ENCODE measurements at regions not wholly inside any gene's neighbourhood (a gene's known extent, or its start where the extent isn't known, plus 50 kb on each side); places are given as distances from the start of the nearest gene placed in this dataset.

DNA sequence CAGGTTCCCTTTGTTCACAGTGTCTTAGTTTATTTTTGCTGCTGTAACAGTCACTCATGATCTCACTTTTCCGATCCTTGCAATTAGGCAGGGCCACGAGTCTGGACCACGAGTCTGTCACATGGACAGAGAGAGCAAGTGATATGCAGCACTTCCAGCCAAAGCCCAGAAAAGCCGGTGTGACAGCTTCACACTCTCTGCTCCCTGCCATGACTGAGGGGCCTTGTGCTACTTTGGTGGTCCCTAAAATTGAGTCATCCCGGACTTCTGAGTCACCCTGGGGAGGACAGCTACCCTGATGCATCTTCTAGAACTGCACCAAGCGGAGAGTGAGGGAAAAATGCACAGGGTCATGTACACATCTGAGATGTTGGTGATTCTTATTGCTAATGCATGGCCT lies 179.6 kb downstream of the EFNB2 start:
- ChIA-PET CTCF (no interaction called here), POLR2A (no interaction called here)
- Mint-ChIP-seq H3K4me1 (no peaks in the 10 kb centered on the region), H3K4me3 (no peak overlapping the region), H3K27ac (no peak overlapping the region), H3K27me3 (peaks cover 6% of the 10 kb centered on the region), H3K9me3 (no peaks in the 10 kb centered on the region), H3K36me3 (ENCODE audit: low read depth) (no peaks in the 10 kb centered on the region)
- DNase-seq, result no peak

DNA sequence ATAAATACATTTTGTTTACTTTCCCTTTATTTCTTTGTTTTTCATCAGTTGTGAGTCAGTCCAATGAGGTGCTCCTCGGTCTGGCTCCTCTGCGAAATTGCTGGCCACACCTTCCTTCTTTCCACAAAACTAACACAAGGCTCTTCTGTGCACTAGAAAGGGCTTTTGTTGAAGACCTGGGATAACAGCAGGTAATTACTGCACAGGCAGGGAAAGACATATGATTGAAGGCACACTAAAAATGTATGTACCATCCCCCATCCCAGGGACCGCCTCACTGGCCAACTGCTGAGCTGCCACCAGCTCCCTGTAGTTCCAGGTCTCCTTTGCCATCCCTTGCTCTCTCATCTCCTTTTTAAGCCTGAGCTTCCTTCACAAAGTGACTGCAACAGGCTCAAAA lies 180.5 kb downstream of the EFNB2 start:
- Mint-ChIP-seq H3K27ac (no peak overlapping the region), H3K4me3 (no peak overlapping the region), H3K4me1 (no peaks in the 10 kb centered on the region), H3K27me3 (peaks cover 8% of the 10 kb centered on the region), H3K9me3 (no peaks in the 10 kb centered on the region), H3K36me3 (ENCODE audit: low read depth) (no peaks in the 10 kb centered on the region)
- ChIA-PET CTCF (no interaction called here), POLR2A (no interaction called here)
- no peak for DNase-seq

DNA sequence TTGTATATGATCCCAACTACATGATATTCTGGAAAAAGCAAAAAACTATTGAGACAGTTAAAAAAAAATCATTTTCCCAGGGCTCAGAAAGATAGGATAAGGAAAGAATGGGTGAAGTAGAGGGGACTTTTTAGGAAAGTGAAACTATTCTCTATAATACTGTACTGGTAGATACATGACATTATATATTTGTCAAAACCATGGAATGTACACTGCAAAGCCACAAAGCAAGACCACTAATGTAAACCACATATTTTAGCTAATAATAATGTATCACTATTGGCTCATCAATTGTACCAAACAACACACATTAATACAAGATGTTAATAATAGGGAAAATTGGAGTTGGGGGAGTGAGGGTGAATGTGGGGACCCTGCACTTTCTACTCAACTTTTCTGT lies 182.6 kb downstream of the EFNB2 start:
- ChIA-PET POLR2A (no interaction called here), CTCF (no interaction called here)
- Mint-ChIP-seq H3K27ac (no peak overlapping the region), H3K4me3 (no peak overlapping the region), H3K9me3 (no peaks in the 10 kb centered on the region), H3K27me3 (peaks cover 21% of the 10 kb centered on the region), H3K36me3 (ENCODE audit: low read depth) (no peaks in the 10 kb centered on the region), H3K4me1 (no peaks in the 10 kb centered on the region)
- DNase-seq, result no peak

DNA sequence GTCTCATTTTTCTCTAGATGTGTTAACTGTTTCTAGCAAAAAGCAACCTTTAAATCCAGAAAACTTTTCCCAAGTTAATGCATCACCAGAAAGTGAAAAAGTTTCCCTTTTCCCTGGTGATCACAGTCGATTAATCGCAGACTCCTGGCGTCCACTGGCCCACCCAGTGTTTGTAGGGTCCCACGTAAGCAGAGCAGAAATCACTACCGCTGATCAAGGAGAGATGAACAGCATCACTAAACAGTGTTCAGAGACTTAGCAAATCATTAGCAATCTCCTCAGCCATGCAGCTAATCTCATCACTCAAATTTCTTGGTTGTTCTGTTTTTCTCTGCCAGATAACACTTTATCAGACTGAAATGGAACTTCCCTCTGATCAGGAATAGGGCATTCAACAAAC lies 184.2 kb downstream of the EFNB2 start:
- Mint-ChIP-seq H3K27ac (no peak overlapping the region), H3K27me3 (peaks cover 22% of the 10 kb centered on the region), H3K9me3 (no peaks in the 10 kb centered on the region), H3K36me3 (ENCODE audit: low read depth) (no peaks in the 10 kb centered on the region), H3K4me1 (no peaks in the 10 kb centered on the region), H3K4me3 (no peak overlapping the region)
- ChIA-PET POLR2A (no interaction called here), CTCF (no interaction called here)
- no peak for DNase-seq

DNA sequence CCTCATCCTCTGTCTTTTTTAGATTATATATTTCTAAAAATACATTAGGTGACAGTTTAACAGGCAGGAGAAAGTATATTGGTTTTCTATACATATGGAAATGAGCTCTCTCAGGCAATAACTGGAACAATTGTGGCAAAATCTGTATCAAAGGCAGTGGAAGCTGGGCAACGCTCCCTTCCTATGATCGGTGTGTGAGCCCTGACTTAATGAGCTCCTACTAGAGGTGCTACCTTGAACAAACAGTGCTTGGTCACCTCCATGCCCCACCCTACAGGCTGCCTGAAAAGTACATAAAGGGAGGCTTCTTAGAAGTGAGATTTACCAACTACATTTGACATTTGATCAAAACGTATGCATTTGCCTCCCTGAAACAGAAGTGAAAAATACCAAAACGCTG lies 185.3 kb downstream of the EFNB2 start:
- no peaks in the 10 kb centered on the region for H3K4me1 Mint-ChIP-seq
- H3K4me3 Mint-ChIP-seq, result no peak overlapping the region
- POLR2A ChIA-PET, result no interaction called here
- no peak for DNase-seq
- CTCF ChIA-PET, result no interaction called here
- H3K9me3 Mint-ChIP-seq, result no peaks in the 10 kb centered on the region
- H3K27me3 Mint-ChIP-seq, result peaks cover 22% of the 10 kb centered on the region
- no peak overlapping the region for H3K27ac Mint-ChIP-seq
- H3K36me3 Mint-ChIP-seq (ENCODE audit: low read depth), result no peaks in the 10 kb centered on the region

DNA sequence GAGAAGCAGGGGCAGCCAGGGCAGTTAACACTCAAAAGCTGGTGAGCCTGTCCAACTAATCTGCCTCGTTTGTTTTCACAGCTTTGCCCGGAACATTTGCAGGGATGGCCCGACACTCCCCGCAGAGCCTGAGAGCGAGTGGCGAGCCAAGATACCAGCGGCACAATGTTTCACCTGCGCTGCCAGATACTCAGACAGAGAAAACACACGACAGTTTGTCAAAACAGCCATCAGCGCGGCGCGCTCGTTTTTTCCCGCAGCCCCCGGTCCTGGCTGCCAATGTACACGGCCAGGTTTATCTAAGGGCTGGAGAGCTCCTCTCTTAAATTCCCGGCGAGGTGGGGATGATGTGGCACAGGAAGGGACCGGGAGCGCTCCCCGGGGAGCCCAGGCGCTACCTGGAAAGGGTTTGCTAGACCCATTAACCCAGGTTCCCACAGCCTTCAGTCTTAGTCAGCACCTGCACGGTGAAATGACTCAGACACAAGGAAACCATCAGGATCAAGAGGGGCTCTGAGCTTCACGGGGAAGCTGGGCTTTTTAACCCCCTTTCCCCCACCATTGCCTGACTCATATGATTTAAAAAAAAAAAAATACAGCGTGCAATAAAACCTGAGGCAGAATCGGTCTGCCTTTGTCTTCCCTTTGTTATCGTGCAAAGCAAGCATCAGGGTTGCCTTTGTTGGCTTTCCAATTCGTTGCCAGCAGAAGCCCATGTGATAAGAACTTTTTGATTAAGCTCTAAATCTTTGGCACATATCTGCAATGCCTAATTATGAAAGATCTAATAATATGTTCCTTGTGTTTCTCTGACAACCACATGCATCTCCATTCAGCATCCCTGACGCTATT lies 186.2 kb downstream of the EFNB2 start:
- no peak for DNase-seq
- peaks cover 22% of the 10 kb centered on the region for H3K27me3 Mint-ChIP-seq
- H3K27ac Mint-ChIP-seq, result no peak overlapping the region
- ChIA-PET CTCF (no interaction called here), POLR2A (no interaction called here)
- H3K36me3 Mint-ChIP-seq (ENCODE audit: low read depth), result no peaks in the 10 kb centered on the region
- no peaks in the 10 kb centered on the region for H3K9me3 Mint-ChIP-seq
- no peak overlapping the region for H3K4me3 Mint-ChIP-seq
- H3K4me1 Mint-ChIP-seq, result no peaks in the 10 kb centered on the region

DNA sequence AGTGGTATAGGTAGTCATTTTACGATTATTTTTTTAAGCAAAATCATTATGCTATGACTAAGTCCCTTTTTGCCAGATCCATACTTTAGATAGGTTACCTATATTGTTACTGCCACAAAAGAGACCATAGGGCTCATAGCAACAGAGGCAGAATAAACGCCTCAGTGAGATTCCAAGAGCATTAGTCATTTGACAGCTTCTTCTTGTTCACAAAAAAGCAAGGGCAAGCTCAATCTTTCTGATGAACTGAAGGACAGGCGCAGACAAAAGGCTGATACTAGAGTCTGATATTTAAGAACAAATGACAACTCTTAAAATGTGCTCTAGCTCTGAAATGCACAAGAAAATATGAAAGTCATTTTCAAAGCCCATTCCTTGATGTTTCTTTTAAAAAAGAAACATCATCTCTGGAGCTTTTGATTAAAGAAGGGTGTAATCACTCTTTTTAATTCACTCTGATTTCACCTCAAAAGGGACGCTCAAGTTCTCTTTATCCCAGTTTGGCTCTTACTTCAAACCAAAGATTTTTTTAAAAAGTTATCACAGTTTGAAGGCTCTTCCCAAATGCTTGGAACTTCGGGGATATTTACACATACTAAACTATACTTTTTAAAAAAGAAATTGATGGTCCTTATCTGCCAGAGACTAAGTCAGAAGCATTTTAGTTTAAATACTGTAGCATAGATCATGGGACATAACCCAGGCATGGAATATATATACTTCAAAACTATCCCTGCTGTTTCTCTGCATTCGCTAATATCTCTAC lies 187.2 kb downstream of the EFNB2 start:
- H3K36me3 Mint-ChIP-seq (ENCODE audit: low read depth), result no peaks in the 10 kb centered on the region
- DNase-seq, result no peak
- POLR2A ChIA-PET, result no interaction called here
- CTCF ChIA-PET, result no interaction called here
- H3K27me3 Mint-ChIP-seq, result peaks cover 22% of the 10 kb centered on the region
- no peak overlapping the region for H3K4me3 Mint-ChIP-seq
- H3K4me1 Mint-ChIP-seq, result no peaks in the 10 kb centered on the region
- no peaks in the 10 kb centered on the region for H3K9me3 Mint-ChIP-seq
- no peak overlapping the region for H3K27ac Mint-ChIP-seq

DNA sequence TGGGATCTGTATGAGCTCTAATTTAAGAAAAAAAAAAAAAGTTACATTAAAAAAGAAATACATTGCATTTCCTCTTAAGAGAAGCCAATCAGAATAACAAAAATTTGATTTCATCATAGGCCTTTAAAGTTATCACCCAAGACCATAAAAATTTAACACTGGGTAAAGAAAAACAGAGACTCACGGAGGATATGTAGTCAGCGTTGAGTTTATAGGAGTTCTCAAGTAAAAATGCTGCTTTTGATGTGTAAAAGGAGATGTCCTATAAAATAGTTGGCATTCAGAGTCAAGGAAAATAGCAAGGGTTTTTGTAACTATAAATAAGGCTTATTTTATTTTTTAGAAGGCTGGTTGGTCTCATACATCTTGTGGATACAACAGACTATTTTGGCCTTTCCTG lies 191.1 kb downstream of the EFNB2 start:
- Mint-ChIP-seq H3K27me3 (peaks cover 11% of the 10 kb centered on the region), H3K27ac (no peak overlapping the region), H3K36me3 (ENCODE audit: low read depth) (no peaks in the 10 kb centered on the region), H3K9me3 (peaks cover 8% of the 10 kb centered on the region), H3K4me1 (no peaks in the 10 kb centered on the region), H3K4me3 (no peak overlapping the region)
- CTCF ChIA-PET, result no interaction called here
- no peak for DNase-seq
- POLR2A ChIA-PET, result no interaction called here

DNA sequence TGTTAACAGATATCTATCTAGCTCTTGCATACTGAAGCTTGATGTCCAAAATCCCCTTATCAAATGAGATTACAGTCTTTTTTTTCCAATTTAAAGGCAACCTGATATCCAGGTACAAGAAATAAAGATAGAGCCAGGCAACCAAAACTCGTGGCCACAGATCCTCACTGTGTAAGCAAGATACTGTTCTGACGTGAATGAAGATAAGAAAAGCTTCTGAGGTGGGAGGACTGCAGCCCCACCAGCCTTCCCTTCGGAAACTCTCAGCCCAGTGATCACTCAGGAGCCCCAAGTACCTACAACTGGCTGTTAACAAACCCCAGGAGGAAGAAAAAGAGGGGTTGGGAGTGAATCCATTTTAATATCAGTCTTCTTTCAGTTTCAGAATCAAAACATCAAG lies 191.6 kb downstream of the EFNB2 start:
- DNase-seq, result no peak
- no peaks in the 10 kb centered on the region for H3K36me3 Mint-ChIP-seq (ENCODE audit: low read depth)
- POLR2A ChIA-PET, result no interaction called here
- peaks cover 13% of the 10 kb centered on the region for H3K9me3 Mint-ChIP-seq
- H3K27me3 Mint-ChIP-seq, result peaks cover 9% of the 10 kb centered on the region
- no peaks in the 10 kb centered on the region for H3K4me1 Mint-ChIP-seq
- no peak overlapping the region for H3K27ac Mint-ChIP-seq
- CTCF ChIA-PET, result no interaction called here
- H3K4me3 Mint-ChIP-seq, result no peak overlapping the region

DNA sequence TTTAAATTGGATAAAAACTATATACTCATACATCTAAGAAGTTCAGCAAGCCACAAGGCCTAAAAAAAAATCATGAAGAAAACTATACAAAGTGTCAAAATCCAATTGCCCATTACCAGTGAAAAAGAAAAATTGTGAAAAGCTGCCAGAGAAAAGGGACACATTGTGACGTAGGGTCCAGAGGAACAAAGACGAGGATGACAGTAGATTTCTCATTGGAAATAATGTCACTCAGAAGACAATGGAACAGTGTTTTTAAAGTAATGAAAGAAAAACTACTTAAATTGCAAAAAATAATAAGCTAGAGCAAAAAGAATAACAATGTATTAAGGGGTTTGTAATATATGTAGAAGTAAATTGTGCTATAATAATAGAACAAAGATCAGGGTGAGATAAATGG lies 195.2 kb downstream of the EFNB2 start:
- POLR2A ChIA-PET, result no interaction called here
- H3K27ac Mint-ChIP-seq, result no peak overlapping the region
- H3K4me1 Mint-ChIP-seq, result no peaks in the 10 kb centered on the region
- H3K36me3 Mint-ChIP-seq (ENCODE audit: low read depth), result no peaks in the 10 kb centered on the region
- no peak for DNase-seq
- CTCF ChIA-PET, result no interaction called here
- no peak overlapping the region for H3K4me3 Mint-ChIP-seq
- peaks cover 16% of the 10 kb centered on the region for H3K9me3 Mint-ChIP-seq
- no peaks in the 10 kb centered on the region for H3K27me3 Mint-ChIP-seq

DNA sequence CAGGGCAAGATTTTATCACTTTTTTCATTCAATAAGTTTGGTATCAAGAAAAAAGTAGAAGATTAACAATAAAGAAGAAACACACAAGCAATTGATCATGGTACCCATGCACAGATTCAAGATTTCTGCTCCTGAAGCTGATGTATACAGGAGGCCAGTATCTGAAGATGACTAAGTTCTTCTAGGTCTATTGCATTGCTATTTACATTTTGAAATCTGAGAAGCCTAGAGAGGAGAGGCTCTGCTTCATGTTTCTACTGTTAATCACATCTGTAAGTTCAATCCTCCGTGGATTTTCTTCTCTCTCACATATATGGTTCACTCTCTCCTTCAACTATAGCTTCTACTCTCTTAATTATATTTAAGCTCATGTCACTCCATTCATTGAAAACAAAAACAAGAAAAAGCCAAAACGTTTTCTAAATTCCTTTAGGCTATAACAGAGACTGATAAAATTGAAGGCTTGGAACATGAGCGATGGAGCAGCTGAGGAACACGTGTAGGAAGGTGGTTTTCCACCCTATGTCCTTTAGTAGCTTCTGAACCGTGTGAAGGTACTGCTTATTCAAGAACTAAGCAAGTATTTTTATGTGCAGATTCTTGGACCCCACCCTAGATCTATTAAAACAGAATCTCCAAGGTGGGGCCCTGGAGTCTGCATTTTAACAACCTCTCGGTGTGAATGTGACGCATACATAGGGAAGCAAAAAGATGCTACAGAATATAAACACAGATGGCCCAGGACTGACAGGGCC lies 198.2 kb downstream of the EFNB2 start:
- CTCF ChIA-PET, result no interaction called here
- DNase-seq, result no peak
- Mint-ChIP-seq H3K9me3 (peaks cover 16% of the 10 kb centered on the region), H3K27me3 (no peaks in the 10 kb centered on the region), H3K4me1 (no peaks in the 10 kb centered on the region), H3K4me3 (no peak overlapping the region), H3K36me3 (ENCODE audit: low read depth) (no peaks in the 10 kb centered on the region), H3K27ac (no peak overlapping the region)
- POLR2A ChIA-PET, result no interaction called here

DNA sequence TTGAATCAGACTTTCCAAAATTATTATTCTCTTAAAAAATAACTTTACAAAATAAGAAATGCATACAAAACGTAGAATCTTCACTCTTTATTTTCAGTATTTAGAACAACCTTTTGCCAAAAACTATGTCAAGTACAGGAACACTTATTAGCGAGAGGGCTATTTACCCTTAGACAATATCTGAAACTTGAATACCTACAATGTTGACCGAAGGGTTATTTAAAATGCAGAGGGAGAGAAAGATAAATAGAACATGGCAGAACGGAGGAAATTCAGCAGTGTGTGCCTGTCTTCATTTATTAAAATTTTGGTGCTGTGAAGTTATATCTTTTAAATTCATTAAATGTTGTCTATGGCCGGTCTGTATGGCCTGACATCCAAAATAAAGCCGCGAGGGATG lies 198.8 kb downstream of the EFNB2 start:
- Mint-ChIP-seq H3K4me1 (no peaks in the 10 kb centered on the region), H3K36me3 (ENCODE audit: low read depth) (no peaks in the 10 kb centered on the region), H3K9me3 (peaks cover 16% of the 10 kb centered on the region), H3K4me3 (no peak overlapping the region), H3K27ac (no peak overlapping the region), H3K27me3 (no peaks in the 10 kb centered on the region)
- POLR2A ChIA-PET, result no interaction called here
- CTCF ChIA-PET, result no interaction called here
- no peak for DNase-seq

DNA sequence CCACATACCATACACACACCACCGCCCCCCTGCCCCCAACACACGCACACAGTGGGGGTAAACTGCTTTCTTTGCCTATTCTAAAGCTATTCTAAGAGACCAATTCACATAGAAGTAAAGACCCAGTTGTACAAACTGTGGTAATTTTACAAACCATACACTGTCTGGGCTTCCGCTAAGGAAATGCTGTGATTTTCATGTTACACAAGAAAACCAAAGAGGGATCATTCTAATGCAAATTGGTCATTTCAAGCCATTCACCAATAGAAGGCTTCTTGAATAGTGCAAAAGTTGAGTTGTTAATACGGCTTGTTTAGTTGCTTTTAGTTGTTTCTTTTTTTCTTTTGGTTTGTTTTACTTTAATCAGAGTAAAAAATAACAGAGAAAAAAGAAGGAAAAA lies 202.8 kb downstream of the EFNB2 start:
- H3K9me3 Mint-ChIP-seq, result no peaks in the 10 kb centered on the region
- no peaks in the 10 kb centered on the region for H3K4me1 Mint-ChIP-seq
- ChIA-PET POLR2A (no interaction called here), CTCF (no interaction called here)
- no peak for DNase-seq
- H3K36me3 Mint-ChIP-seq (ENCODE audit: low read depth), result no peaks in the 10 kb centered on the region
- H3K4me3 Mint-ChIP-seq, result no peak overlapping the region
- no peak overlapping the region for H3K27ac Mint-ChIP-seq
- H3K27me3 Mint-ChIP-seq, result no peaks in the 10 kb centered on the region

DNA sequence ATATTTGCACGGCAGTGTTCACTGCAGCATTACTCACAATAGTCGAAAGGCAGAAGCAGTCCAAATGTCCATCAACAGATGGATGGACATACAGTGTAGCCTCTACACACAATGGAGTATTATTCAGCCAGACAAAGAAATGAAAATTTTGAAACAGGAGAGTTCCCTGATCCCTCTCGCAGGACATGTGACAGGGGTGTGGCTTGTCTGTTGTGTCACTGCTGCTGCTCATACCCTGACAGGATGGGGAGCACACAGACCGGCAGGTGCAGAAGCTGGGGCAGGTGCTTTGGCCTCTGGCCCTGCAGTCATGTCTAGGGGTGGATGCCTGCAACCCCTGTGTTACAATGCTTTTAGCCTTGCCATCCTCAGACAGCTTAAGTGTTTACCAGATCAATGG lies 204.3 kb downstream of the EFNB2 start:
- CTCF ChIA-PET, result no interaction called here
- Mint-ChIP-seq H3K9me3 (no peaks in the 10 kb centered on the region), H3K4me3 (no peak overlapping the region), H3K27ac (no peak overlapping the region), H3K4me1 (no peaks in the 10 kb centered on the region), H3K27me3 (no peaks in the 10 kb centered on the region), H3K36me3 (ENCODE audit: low read depth) (no peaks in the 10 kb centered on the region)
- no peak for DNase-seq
- POLR2A ChIA-PET, result no interaction called here
